Endothelial cell of hepatic sinusoid (primary cell): ENCODE measurements at regions not wholly inside any gene's neighbourhood (a gene's known extent, or its start where the extent isn't known, plus 50 kb on each side); places are given as distances from the start of the nearest gene placed in this dataset.
"Not testable (repeated sequence)": the region's sequence is repeated elsewhere in the genome, so short reads cannot be mapped to it uniquely, and the experiment has no call there.

Source experiments
- in situ Hi-C: cut with HindIII; loops from 2 replicates; pipeline ENCODE4 v1.10.0; 2017; ENCODE audit warnings: low sequenced_read_pairs

DNA sequence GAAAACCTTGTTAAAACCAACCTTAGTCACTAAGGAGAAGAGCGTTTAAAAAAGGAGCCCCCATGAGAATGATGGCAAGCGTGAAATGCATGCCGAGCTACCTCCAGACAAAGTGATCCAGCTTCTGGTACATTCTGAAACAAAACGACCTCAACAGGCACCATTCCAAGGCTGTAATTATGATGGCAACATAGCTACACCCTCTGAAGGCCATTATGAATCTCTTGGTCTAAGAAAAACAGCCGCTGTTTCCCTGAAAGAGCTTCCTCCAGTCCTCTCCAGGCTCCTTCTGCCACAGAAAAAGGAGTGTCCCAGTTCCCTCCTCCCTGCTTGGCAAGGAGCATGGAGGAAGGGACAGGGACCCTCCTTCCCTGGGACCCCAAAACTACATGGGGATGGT is 50.0 kb upstream of the ABLIM1 start:
- in situ Hi-C loops = no loop called here

DNA sequence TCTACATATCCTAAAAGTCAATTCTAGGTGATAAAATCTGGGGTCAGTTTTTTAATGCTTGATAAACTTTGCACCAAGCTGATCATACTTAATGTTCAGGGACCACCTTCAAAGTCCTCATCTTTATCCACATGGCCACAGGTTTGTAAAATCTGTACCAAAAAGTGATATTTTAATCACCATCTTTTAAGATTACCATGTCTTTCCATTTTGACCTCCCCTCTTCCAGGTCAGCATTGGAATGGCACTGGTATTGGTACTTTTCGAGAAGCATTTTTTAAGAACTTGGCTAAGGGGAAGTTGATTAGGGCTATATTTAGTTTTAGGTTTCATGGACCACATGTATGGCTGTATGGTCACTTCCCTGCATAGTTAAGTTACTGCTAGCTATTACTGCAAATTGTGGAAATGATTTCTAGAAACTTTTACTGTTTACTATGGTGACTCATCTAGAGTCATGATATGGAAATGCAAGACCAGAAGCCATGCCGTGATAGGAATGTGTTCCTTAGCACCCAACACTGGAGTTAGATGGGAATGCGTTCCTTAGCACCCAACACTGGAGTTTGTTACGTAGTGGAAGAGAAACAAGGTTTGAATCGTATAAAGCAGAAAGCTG is 50.8 kb upstream of the ABLIM1 start:
- in situ Hi-C loops = no loop called here

DNA sequence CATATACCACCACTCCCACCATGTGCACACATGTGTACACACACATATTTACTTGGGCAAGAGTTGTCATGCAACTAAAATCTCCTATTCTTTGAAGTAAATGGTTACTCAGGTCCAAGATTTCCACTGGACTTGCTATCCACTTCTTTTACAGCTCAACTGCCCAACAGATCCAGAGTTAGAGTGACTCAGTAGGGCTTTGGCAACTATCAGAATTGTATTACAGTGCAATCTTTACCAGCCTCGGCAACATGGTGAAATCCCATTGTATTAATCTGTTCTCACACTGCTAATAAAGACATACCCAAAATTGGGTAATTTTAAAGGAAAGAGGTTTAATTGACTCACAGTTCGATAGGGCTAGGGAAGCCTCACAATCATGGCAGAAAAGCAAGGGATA is 51.9 kb upstream of the ABLIM1 start:
- in situ Hi-C loops = no loop called here

DNA sequence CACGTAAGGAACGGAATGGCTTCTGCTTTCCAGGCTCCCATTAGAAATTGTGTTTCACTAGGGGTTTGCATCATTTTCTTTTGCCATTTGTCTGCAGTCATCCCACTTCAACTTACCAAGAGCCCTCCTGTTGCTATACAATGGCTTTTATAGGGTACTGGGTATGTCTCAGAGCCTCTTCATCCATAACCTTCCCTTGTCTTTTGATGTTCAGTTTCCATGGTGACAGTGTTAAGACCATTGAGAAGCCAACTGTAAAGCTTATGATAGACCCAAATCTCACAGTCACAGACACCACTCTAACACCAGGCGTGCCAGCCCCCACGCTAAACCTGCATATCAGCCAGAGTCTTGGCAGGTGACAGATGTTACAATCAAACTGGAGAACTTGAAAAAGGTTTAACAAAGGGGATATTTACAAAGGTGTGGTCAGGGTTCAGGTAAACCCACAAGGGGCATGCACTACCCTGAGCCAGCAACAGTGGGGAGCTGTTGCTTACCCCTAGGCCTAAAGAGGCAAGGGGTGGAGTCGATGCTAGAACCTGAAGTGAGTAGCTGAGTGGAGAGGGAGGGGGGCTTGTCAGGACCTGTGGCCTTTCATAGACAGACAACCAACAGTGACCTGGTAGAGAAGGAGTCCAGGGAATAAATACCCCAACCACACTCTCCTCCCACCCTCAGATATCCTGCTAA is 53.2 kb upstream of the ABLIM1 start:
- in situ Hi-C loops = no loop called here

DNA sequence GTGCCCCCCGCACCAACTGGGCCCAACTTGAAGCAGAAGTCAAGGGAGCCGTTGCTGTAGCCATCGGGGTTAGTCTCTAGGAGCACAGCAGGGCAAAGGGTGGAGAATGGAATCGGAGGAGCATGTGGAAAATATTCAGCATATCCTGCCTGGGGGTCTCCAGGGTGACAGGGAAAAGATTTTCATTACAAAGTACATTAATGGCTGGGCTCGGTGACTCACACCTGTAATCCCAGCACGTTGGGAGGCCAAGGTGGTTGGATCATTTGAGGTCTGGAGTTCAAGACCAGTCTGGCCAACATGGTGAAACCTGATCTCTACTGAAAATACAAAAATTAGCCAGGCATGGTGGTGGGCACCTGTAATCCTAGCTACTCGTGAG is 53.8 kb upstream of the ABLIM1 start:
- in situ Hi-C loops = no loop called here

DNA sequence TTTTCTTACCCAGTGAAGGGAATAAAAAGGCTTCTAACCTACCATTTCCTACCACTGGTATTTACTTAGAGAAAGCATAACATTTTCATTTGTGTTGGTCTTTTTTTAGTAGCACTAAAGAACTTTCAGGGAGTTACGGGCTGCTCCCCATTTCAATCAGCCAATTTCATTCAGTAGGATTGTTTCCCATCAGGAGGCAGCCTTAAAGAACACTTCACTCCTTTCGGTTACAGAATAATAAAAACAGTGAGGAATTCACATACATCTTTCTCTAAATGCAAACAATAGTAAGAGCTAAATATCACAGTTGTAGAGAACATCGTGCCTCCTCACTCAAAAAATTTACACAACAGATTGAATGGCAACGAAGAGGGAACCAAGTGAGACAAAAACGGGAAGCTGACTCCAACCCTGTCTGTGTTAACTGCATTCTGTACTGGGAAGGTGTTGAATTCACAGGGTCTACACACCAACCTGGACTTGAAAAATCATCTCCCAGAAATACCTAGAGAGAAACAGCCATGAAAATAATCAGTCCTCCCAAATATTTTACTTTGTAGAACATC is 55.5 kb upstream of the ABLIM1 start:
- in situ Hi-C loops = no loop called here

DNA sequence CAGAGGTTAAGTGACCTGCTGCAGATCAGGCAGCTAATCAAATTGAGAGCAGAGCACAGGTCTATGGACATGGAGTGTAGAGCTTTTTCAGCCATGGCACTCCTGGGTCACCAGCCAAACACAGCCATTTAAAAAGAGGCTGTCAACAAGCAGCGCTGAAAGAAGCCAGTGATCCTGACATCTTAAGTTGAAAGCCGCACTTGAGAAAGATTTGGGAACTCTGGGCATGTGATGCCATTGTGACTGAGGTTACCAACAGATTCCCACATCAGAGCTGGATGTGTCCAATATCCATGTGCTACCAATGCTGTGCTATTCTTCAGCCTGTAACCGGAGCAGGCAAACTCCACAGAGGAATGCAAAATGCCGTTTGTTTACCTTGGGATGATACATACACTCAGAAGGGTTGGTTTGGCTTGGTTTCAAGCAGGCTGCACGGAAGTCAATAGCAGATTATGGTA is 56.2 kb upstream of the ABLIM1 start:
- in situ Hi-C loops = no loop called here

DNA sequence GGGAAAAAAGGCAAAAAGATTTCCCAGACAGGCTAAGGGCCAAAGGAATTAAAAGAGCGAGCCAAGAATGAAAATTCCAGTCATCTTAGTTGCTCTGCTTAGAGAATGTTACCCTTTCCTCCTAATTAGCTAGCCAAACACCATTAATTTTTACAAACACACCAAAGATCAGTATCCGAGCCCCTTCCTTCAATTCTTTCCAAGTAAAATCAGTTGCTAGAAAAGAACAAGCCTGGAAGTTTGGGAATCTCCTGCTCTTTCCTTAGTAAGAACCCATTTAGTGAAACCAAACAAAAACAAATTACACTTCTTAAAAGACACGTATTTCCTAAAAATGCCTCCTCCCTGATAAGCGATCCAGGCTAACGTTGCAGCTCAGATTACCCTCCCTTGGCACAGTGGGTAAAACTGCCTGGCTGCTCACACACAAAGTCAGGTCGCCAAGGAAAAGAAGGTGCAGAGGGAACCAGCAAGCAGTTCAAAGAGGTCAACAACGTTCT is 57.1 kb upstream of the ABLIM1 start:
- in situ Hi-C loops = no loop called here

DNA sequence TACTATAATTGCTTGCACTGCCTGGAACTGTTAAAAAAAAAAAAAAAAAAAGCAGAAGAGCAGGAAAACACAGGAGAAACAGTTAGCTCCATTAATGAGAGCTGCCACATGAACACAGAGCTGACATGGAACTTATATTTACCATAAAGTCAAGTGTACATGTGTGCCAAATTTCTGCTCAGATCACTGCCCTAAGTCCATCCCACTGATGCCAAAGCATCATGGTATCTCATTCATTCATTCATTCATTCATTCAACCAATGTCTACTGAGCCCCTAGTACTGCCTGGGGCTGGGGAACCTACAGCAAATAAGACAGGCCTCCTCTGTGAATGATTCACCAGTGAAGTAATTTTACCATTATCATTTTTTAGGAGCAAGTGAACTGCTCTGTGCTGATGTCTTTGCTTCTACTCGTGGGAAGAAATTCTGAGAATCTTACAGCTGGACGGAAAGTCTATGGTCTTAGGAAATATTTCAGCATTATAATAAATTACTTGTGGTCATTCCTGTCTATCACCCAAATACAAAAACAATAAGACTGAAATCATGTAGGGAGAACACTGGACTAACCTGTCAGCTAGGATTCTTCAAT is 58.8 kb upstream of the ABLIM1 start:
- in situ Hi-C loops = no loop called here

DNA sequence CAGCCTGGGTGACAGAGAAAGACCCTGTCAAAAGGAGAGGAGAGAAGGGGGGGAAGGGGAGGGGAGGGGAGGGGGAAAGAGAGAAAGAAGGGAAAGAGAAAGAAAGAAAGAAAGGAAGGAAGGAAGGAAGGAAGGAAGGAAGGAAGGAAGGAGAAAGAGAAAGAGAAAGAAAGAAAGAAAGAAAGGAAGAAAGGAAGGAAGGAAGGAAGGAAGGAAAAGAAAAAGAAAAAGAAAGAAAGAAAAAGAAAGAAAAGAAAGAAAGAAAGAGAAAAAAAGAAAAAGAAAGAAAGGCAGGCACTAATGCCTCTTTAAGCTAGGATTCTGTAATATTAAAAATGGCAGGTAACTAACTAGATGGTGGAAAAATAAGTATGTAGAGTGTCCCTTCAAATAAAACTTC is 59.8 kb upstream of the ABLIM1 start:
- in situ Hi-C loops = not testable (repeated sequence)

DNA sequence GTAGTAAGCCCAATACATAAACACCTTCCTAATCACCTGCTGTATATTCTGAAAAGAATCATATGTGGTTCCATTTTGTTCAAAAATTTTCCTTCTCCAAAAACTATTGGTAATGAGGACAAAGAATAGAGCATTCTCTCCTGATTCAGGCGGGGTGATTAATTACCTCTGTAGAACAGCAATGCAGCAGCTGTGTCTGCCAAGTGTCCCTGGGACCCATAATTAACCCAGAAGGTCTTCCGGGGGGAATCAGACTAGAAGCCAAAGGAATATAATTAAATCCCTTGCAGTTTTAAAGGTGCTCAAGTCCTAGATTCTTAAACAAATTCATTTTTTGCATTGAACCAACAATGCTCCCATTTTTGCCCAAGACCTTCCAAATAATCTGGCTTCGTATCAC is 60.3 kb upstream of the ABLIM1 start:
- in situ Hi-C loops = no loop called here

DNA sequence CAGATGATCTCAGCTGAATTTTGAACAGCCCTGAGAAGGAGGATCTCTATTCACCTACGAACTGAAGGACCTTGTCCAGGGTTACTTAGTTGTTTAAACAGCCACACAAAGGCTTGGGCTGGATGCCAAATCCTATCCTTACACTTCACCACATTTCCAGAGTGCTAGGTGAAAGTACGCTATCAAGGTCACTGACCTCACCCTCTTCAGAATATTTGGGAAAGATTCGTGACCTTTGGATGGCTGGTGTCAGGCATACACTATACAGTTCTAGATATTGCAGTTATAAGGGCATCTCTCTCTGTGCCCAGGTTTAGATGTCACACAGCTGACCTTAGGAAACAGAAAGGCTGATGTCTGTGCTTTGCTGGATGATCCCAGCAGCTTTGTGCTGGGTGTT is 61.2 kb upstream of the ABLIM1 start:
- in situ Hi-C loops = no loop called here

DNA sequence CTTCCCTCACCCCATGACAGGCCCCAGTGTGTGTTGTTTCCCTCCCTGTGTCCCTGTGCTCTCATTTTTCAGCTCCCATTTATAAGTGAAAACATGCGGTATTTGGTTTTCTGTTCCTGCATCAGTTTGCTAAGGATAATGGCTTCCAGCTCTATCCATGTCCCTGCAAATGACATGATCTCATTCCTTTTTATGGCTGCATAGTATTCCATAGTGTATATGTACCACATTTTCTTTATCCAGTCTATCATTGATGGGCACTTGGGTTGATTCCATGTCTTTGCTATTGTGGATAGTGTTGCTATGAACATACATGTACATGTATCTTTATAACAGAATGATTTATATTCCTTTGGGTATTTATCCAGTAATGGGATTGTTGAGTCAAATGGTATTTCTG is 61.9 kb upstream of the ABLIM1 start:
- in situ Hi-C loops = not testable (repeated sequence)

DNA sequence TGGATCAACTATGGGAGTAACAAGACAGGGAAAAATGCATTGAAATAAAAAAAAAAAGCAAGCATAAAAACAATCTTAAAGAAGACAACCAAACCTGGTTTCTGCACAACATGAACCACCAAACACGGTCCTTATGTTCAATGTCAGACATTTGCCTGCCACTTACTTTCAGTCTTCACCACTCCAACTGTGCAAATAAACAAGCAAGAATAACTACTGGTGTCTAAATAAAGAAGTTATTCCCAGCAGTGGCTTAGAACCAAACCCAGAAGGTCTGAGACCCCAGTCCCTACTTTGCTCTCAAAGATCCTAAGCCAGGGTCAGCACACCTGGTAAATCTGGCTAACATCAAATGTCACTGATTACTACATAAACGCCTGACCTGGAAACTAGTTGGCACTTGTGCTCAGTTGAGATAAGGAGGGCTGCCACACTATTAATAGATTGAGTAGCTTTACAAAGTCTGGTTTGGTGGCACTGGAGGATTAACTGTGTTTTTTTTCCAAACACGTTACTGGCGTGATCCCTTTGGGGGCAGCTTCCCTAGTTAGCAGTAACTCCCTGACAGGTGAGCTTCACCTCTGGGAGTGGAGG is 62.7 kb upstream of the ABLIM1 start:
- in situ Hi-C loops = no loop called here

DNA sequence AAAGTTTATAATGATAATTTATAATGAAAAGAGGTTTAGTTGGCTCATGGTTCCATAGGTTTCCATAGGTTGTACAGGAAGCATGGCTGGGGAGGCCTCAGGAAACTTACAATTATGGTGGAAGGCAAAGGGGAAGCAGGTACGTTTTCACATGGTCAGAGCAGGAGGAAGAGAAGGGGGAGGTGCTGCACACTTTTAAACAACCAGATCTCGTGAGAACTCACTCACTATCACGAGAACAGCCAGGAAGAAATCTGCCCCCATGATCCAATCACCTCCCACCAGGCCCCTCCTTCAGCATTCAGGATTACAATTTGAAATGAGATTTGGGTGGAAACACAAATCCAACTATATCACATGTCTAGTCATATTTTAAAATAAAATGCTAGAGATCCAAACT is 64.1 kb upstream of the ABLIM1 start:
- in situ Hi-C loops = not testable (repeated sequence)

DNA sequence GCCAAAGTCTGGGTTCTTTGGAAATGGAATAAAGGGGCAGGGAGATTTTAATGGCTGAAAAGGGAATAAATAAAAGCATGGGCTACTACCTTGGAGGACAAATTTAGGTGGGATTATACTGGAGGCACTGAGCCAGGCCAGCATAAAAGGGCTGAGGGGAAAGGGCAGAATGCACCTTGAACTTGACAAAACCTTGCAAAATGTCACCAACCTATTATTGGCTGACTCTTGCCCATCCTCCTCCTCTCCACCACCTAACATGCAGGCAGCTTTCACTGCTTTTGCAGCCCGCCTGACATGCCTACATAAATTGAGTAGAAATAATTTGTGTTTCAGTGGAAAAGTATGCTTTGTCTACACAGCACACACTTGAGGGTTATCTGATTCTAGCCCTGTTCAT is 65.3 kb upstream of the ABLIM1 start:
- in situ Hi-C loops = no loop called here

DNA sequence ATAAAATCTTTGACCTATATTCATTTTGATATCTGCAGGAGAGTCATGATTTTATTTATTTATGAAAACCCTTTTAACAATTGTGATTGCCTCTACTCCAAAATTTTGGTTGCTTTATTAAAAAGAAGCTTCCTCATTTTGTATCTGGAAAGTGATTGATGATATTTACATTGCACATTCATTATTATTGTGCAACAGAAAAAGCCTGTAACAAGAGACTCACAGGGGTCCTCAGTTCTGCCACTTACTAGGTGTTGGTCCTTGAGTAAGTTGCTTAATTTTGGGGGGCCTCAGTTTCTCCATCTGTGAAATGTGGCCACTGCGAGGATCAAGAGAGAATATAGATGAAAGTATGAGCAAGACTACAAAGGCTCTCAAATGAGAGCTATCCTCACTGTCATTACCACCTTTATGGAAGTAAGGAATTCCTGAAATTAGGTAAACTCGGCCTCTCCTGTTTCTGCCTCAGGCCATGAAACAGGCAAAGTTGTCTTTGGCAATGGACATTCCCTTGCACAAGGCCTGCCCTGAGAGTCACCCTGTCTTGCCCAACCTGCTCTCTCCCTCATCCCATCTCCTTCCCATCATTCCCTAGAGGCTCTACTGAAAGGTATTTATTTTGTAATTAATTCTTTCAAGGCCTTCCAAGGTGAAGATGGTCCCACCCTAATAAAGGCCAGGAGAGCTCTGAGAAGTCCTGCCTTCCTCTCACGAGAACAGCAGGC is 66.1 kb upstream of the ABLIM1 start:
- in situ Hi-C loops = no loop called here

DNA sequence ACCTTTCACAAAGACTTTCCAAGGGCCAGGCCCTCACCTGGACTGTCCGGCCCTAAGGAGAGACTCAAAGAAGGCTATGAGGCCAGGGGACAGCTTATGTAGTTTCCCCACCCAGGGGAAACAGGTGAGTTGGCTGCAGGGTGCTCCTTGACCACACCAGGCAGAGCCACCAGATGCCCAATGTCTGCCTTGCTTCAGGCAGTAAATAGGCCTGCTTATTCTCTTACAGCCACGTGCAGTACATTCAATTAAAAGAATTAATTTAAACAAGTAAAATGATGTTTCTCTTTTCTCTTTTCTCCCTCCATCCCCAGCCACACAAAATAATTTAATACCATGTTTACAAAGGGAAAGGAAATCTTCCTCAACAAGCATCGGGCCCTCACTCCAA is 66.6 kb upstream of the ABLIM1 start:
- in situ Hi-C loops = no loop called here

DNA sequence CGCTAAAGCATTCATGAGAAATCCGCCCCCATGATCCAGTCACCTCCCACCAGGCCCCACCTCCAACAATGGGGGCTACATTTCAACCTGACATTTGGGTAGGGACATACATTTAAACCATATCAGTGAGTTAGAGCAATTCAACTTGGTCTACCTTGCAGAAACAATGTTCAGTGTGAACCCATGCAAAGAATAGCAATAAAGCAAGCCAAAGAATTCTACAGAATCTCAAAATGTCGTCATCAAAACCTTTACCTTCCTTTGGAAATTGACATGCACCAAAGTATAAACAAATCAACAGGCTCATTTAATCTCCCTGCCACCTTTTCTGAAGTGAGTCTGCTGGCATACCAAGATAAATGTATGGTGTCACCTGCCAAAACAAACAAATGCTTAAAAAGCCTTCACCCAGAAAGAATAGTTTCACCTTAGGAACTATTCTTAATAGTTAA is 68.8 kb upstream of the ABLIM1 start:
- in situ Hi-C loops = no loop called here

DNA sequence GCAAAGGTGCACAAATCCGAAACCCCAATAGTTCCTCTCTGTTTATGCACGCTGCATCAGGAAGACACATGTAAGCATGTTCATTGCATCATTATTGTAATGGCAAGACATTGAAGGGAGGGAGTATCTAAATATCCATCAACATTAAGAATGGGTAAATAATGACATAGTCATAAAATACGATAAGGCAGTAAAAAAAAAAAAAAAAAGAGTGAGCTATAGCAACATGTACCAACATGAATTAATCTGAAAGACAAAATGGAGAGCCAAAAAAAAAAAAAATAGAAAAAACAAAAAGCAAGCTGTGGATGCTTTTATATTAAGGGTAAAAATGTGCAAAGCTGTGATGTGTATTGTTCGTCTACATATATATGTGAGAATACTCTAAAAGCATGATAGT is 70.2 kb upstream of the ABLIM1 start:
- in situ Hi-C loops = no loop called here

DNA sequence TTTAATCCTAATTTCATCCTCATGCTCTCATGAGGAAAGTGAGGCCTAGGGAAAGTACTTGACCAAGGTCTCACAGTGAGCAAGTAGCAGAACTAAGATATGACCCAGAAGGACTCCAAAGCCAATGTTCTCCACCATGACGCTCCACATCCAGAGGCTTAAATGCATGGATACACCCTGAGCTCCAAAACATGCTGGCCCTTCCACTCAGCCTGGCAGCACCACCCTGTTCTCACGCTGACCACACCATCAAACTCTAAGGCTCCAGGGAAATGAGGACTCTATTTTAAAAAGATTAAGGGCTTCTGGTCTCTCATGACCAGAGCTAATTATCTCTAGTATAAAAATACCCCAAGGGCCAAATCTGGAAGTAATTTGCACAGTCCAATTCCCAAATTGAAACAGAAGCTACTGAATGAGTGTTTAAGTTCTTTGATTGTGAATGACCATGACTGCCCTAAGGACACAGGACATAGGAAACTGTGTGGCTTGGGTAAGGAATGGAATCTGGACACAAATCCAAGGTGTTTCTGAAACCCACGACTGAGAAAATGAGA is 71.1 kb upstream of the ABLIM1 start:
- in situ Hi-C loops = no loop called here
